Upper lobe of right lung (tissue), 1 donor: ENCODE measurements at regions not wholly inside any gene's neighbourhood (a gene's known extent, or its start where the extent isn't known, plus 50 kb on each side); places are given as distances from the start of the nearest gene placed in this dataset.

ENCODE experiments used
- ATAC-seq: fragments of 200-7000 bp; cut with Tn5 transposase; one replicate; pipeline ENCODE4 v1.9.1; 2020; ENCODE audit warnings: mild to moderate bottlenecking, moderate library complexity
- DNase-seq: peaks from one replicate; pipeline ENCODE4 v3.0.0-alpha.2; 2020
- H3K27ac ChIP-seq: fragments of 200-600 bp; one replicate; pipeline ENCODE4 v1.8.0; 2022
- H3K27me3 ChIP-seq: fragments of 200-600 bp; one replicate; pipeline ENCODE4 v1.8.0; 2022; ENCODE audit warnings: mild to moderate bottlenecking
- H3K36me3 ChIP-seq: fragments of 200-600 bp; one replicate; pipeline ENCODE4 v1.8.0; 2022
- H3K4me1 ChIP-seq: fragments of 200-600 bp; one replicate; pipeline ENCODE4 v1.8.0; 2022
- H3K4me3 ChIP-seq: fragments of 200-600 bp; one replicate; pipeline ENCODE4 v1.8.0; 2022; ENCODE audit warnings: mild to moderate bottlenecking
- H3K9me3 ChIP-seq: fragments of 200-600 bp; one replicate; pipeline ENCODE4 v1.8.0; 2022
- intact Hi-C: fragments of 100-400 bp; cut with DNase I; formaldehyde crosslinking; loops from one replicate; pipeline ENCODE4 v1.11.0; 2022
- TF ChIP-seq, protein P1 (sequence below): fragments of 200-600 bp; IDR thresholded peaks from one replicate; pipeline ENCODE4 v1.8.0; 2022; ENCODE audit warnings: antibody characterized with exemption
- donor health status: DM: no; HTN: yes; CAD: no; lungs with severe emphysema.

DNA sequence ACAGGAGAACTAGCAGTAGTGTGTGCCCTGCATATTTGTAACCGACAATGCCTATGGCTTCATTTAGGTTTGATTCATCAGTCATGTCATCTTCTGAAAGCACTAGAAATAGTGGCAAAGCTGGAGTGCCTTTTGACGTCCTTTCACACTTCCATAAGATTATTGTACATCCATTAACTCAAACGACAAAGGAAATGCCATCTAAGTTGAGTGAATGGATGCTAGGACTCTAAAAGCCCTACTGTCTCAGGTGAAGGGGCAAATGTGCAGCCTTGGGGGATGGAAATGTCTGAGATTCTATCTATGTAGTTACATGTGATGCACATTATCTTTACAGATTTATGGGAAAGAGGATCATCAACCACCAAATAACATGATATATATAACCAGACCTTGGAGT lies 1473.6 kb downstream of the STIM2 start:
- no peak for DNase-seq
- ATAC-seq = no peak
- H3K4me1 ChIP-seq = no peaks in the 10 kb centered on the region
- H3K9me3 ChIP-seq = no peaks in the 10 kb centered on the region
- intact Hi-C loops = no loop called here
- H3K4me3 ChIP-seq = no peak overlapping the region
- H3K27me3 ChIP-seq = no peaks in the 10 kb centered on the region
- no peak overlapping the region for H3K27ac ChIP-seq
- TF ChIP-seq, protein P1, sequence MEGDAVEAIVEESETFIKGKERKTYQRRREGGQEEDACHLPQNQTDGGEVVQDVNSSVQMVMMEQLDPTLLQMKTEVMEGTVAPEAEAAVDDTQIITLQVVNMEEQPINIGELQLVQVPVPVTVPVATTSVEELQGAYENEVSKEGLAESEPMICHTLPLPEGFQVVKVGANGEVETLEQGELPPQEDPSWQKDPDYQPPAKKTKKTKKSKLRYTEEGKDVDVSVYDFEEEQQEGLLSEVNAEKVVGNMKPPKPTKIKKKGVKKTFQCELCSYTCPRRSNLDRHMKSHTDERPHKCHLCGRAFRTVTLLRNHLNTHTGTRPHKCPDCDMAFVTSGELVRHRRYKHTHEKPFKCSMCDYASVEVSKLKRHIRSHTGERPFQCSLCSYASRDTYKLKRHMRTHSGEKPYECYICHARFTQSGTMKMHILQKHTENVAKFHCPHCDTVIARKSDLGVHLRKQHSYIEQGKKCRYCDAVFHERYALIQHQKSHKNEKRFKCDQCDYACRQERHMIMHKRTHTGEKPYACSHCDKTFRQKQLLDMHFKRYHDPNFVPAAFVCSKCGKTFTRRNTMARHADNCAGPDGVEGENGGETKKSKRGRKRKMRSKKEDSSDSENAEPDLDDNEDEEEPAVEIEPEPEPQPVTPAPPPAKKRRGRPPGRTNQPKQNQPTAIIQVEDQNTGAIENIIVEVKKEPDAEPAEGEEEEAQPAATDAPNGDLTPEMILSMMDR = no peak
- no peaks in the 10 kb centered on the region for H3K36me3 ChIP-seq

DNA sequence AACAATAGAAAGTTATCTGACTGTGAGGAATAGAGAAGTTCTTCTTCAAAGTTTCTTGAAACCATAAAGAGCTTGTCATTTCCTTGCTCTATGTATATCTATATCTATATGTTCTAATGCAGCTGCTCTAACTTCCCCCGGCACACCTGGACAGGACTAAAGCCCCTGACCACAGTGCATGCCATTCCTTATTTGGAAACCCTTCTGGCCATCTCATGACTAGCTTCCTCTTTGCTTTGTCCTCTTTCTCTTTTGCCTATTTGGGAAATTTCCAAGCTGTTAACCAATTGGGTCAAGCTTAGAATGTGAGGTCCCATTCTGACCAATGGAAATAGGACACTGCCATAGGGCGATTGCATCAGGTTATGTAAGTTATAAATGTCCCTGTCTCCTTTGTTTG lies 1481.1 kb downstream of the STIM2 start:
- H3K36me3 ChIP-seq = no peaks in the 10 kb centered on the region
- TF ChIP-seq, protein P1 = no peak
- no peak for ATAC-seq
- no peak overlapping the region for H3K27ac ChIP-seq
- no peaks in the 10 kb centered on the region for H3K4me1 ChIP-seq
- H3K9me3 ChIP-seq = no peaks in the 10 kb centered on the region
- H3K27me3 ChIP-seq = no peaks in the 10 kb centered on the region
- no peak for DNase-seq
- intact Hi-C loops = no loop called here
- H3K4me3 ChIP-seq = no peak overlapping the region

DNA sequence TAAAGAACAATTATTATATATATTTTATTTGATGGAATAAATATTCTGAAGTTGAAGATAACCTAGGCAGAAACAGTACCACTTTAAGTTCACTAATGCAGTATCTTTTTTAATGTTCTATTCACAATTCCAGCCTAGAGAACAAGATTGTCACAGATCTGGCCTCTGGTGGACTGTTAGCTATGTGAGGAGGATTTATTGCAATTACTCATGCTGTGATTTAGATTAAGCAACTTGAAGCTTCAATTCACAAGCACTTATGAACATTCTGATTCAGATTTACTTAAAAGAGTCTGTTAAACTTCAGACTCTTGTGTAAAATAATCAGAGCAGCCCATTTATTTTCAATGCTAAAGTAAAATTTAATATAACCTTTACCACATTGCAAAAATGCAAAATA lies 1489.8 kb downstream of the STIM2 start:
- DNase-seq (no peak), ATAC-seq (no peak)
- Histone ChIP-seq H3K27ac (no peak overlapping the region), H3K4me1 (no peaks in the 10 kb centered on the region), H3K36me3 (no peaks in the 10 kb centered on the region), H3K4me3 (no peak overlapping the region), H3K9me3 (no peaks in the 10 kb centered on the region), H3K27me3 (no peaks in the 10 kb centered on the region)
- intact Hi-C loops = no loop called here
- TF ChIP-seq, protein P1 = no peak

DNA sequence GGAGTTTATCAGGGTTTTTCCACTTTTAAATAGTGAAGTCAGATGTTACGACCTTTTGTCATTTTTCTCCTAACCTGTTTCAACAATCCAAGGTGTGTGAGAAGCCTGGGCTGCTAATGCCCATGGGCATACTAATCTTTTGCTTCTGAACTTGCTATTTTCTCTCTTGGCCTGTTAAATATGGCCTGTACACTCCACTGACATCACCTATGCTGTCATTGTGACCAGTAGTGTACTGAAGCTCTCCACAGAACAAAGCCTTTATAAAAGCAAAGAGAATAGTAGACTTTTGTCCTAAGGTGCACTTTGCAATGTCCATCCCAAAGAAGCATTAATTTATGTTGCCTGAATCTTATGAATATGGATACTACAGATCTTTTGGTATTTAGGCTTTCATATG lies 1490.5 kb downstream of the STIM2 start:
- DNase-seq (no peak), ATAC-seq (no peak)
- no peaks in the 10 kb centered on the region for H3K4me1 ChIP-seq
- no peaks in the 10 kb centered on the region for H3K27me3 ChIP-seq
- H3K4me3 ChIP-seq = no peak overlapping the region
- H3K27ac ChIP-seq = no peak overlapping the region
- intact Hi-C loops = no loop called here
- no peaks in the 10 kb centered on the region for H3K9me3 ChIP-seq
- no peaks in the 10 kb centered on the region for H3K36me3 ChIP-seq
- TF ChIP-seq, protein P1 = no peak

DNA sequence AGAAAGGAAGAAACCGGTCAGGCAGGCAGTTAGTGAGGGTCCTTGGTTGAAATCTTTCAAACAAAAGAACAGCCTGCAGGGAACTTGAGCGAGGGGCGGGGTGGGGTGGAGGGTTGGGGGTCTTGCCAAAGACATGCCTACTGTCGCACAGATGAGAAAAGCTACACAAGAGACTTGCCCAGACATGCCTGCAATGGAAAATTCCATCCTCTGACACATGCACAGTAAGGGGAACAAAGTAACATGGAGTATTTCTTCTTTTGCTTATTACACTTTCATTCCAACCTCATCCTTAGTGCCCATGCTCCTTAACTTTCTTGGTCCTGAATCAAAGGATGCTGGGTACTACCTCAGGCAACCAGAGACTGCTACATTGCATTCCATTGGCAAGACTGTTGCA lies 1491.2 kb downstream of the STIM2 start:
- Histone ChIP-seq H3K4me1 (no peaks in the 10 kb centered on the region), H3K36me3 (no peaks in the 10 kb centered on the region), H3K9me3 (no peaks in the 10 kb centered on the region), H3K27ac (no peak overlapping the region), H3K4me3 (no peak overlapping the region), H3K27me3 (no peaks in the 10 kb centered on the region)
- ATAC-seq = no peak
- TF ChIP-seq, protein P1 = no peak
- intact Hi-C loops = no loop called here
- no peak for DNase-seq
